ENCODE measurements at regions not wholly inside any gene's neighbourhood (a gene's known extent, or its start where the extent isn't known, plus 50 kb on each side); places are given as distances from the start of the nearest gene placed in this dataset.

GRCh38 chr9:1219284-1219683, 169.1 kb downstream of the DMRT2 start:
- H3K9me3 Mint-ChIP-seq, result no peaks in the 10 kb centered on the region
- no peaks in the 10 kb centered on the region for H3K36me3 Mint-ChIP-seq (ENCODE audit: low read depth)
- no peaks in the 10 kb centered on the region for H3K27me3 Mint-ChIP-seq (ENCODE audit: low read depth)
- no peaks in the 10 kb centered on the region for H3K4me1 Mint-ChIP-seq (ENCODE audit: low read depth)
- H3K4me3 Mint-ChIP-seq, result no peak overlapping the region
- no peak overlapping the region for H3K27ac Mint-ChIP-seq

- no peak overlapping the region for H3K27ac Mint-ChIP-seq
- no peaks in the 10 kb centered on the region for H3K4me1 Mint-ChIP-seq (ENCODE audit: low read depth)
- H3K4me3 Mint-ChIP-seq, result no peak overlapping the region
- no peaks in the 10 kb centered on the region for H3K9me3 Mint-ChIP-seq
- no peaks in the 10 kb centered on the region for H3K36me3 Mint-ChIP-seq (ENCODE audit: low read depth)
- no peaks in the 10 kb centered on the region for H3K27me3 Mint-ChIP-seq (ENCODE audit: low read depth)
These were observed 171.1 kb downstream of the DMRT2 start for GRCh38 chr9:1221298-1221697.

- no peaks in the 10 kb centered on the region for H3K27me3 Mint-ChIP-seq (ENCODE audit: low read depth)
- no peaks in the 10 kb centered on the region for H3K9me3 Mint-ChIP-seq
- H3K27ac Mint-ChIP-seq, result no peak overlapping the region
- H3K4me3 Mint-ChIP-seq, result no peak overlapping the region
- H3K4me1 Mint-ChIP-seq (ENCODE audit: low read depth), result no peaks in the 10 kb centered on the region
- H3K36me3 Mint-ChIP-seq (ENCODE audit: low read depth), result no peaks in the 10 kb centered on the region
These were observed 172.4 kb downstream of the DMRT2 start for GRCh38 chr9:1222511-1222910.

- no peaks in the 10 kb centered on the region for H3K4me1 Mint-ChIP-seq (ENCODE audit: low read depth)
These were observed 182.1 kb downstream of the DMRT2 start for GRCh38 chr9:1231998-1232919.

GRCh38 chr9:1233568-1233967, 183.4 kb downstream of the DMRT2 start:
- Mint-ChIP-seq H3K27me3 (ENCODE audit: low read depth) (no peaks in the 10 kb centered on the region), H3K4me3 (no peak overlapping the region), H3K36me3 (ENCODE audit: low read depth) (no peaks in the 10 kb centered on the region), H3K4me1 (ENCODE audit: low read depth) (no peaks in the 10 kb centered on the region), H3K27ac (no peak overlapping the region), H3K9me3 (no peaks in the 10 kb centered on the region)

More at GRCh38 chr9:1231998-1232919, 182.1 kb downstream of the DMRT2 start:
- H3K27me3 Mint-ChIP-seq (ENCODE audit: low read depth), result no peaks in the 10 kb centered on the region
- H3K9me3 Mint-ChIP-seq, result no peaks in the 10 kb centered on the region
- no peaks in the 10 kb centered on the region for H3K36me3 Mint-ChIP-seq (ENCODE audit: low read depth)
- no peak overlapping the region for H3K27ac Mint-ChIP-seq
- H3K4me3 Mint-ChIP-seq, result no peak overlapping the region

GRCh38 chr9:1235650-1236049, 185.5 kb downstream of the DMRT2 start:
- Mint-ChIP-seq H3K9me3 (no peaks in the 10 kb centered on the region), H3K36me3 (ENCODE audit: low read depth) (no peaks in the 10 kb centered on the region), H3K27me3 (ENCODE audit: low read depth) (no peaks in the 10 kb centered on the region), H3K4me1 (ENCODE audit: low read depth) (no peaks in the 10 kb centered on the region), H3K27ac (no peak overlapping the region), H3K4me3 (no peak overlapping the region)

- Mint-ChIP-seq H3K4me1 (ENCODE audit: low read depth) (no peaks in the 10 kb centered on the region), H3K27ac (no peak overlapping the region), H3K36me3 (ENCODE audit: low read depth) (no peaks in the 10 kb centered on the region), H3K4me3 (no peak overlapping the region), H3K9me3 (no peaks in the 10 kb centered on the region), H3K27me3 (ENCODE audit: low read depth) (no peaks in the 10 kb centered on the region)
These were observed 185.9 kb downstream of the DMRT2 start for GRCh38 chr9:1236061-1236460.

GRCh38 chr9:1238407-1238806, 188.2 kb downstream of the DMRT2 start:
- Mint-ChIP-seq H3K27ac (no peak overlapping the region), H3K36me3 (ENCODE audit: low read depth) (no peaks in the 10 kb centered on the region), H3K4me3 (no peak overlapping the region), H3K4me1 (ENCODE audit: low read depth) (no peaks in the 10 kb centered on the region), H3K27me3 (ENCODE audit: low read depth) (no peaks in the 10 kb centered on the region), H3K9me3 (no peaks in the 10 kb centered on the region)

- Mint-ChIP-seq H3K27me3 (ENCODE audit: low read depth) (no peaks in the 10 kb centered on the region), H3K36me3 (ENCODE audit: low read depth) (no peaks in the 10 kb centered on the region), H3K4me1 (ENCODE audit: low read depth) (no peaks in the 10 kb centered on the region), H3K27ac (no peak overlapping the region), H3K4me3 (no peak overlapping the region), H3K9me3 (no peaks in the 10 kb centered on the region)
These were observed 198.6 kb downstream of the DMRT2 start for GRCh38 chr9:1248743-1249142.

GRCh38 chr9:1253064-1253979, 203.2 kb downstream of the DMRT2 start:
- Mint-ChIP-seq H3K27ac (no peak overlapping the region), H3K27me3 (ENCODE audit: low read depth) (no peaks in the 10 kb centered on the region), H3K9me3 (no peaks in the 10 kb centered on the region), H3K4me1 (ENCODE audit: low read depth) (no peaks in the 10 kb centered on the region), H3K36me3 (ENCODE audit: low read depth) (no peaks in the 10 kb centered on the region), H3K4me3 (no peak overlapping the region)

GRCh38 chr9:1254071-1254470, 203.9 kb downstream of the DMRT2 start:
- Mint-ChIP-seq H3K9me3 (no peaks in the 10 kb centered on the region), H3K27ac (no peak overlapping the region), H3K27me3 (ENCODE audit: low read depth) (no peaks in the 10 kb centered on the region), H3K4me3 (no peak overlapping the region), H3K4me1 (ENCODE audit: low read depth) (no peaks in the 10 kb centered on the region), H3K36me3 (ENCODE audit: low read depth) (no peaks in the 10 kb centered on the region)

GRCh38 chr9:1256178-1256577, 206.0 kb downstream of the DMRT2 start:
- Mint-ChIP-seq H3K4me3 (no peak overlapping the region), H3K9me3 (no peaks in the 10 kb centered on the region), H3K36me3 (ENCODE audit: low read depth) (no peaks in the 10 kb centered on the region), H3K4me1 (ENCODE audit: low read depth) (no peaks in the 10 kb centered on the region), H3K27ac (no peak overlapping the region), H3K27me3 (ENCODE audit: low read depth) (no peaks in the 10 kb centered on the region)

GRCh38 chr9:1261266-1261665, 211.1 kb downstream of the DMRT2 start:
- H3K36me3 Mint-ChIP-seq (ENCODE audit: low read depth), result no peaks in the 10 kb centered on the region
- H3K4me3 Mint-ChIP-seq, result no peak overlapping the region
- no peak overlapping the region for H3K27ac Mint-ChIP-seq
- H3K4me1 Mint-ChIP-seq (ENCODE audit: low read depth), result no peaks in the 10 kb centered on the region
- H3K9me3 Mint-ChIP-seq, result no peaks in the 10 kb centered on the region
- no peaks in the 10 kb centered on the region for H3K27me3 Mint-ChIP-seq (ENCODE audit: low read depth)

- no peaks in the 10 kb centered on the region for H3K36me3 Mint-ChIP-seq (ENCODE audit: low read depth)
- H3K27me3 Mint-ChIP-seq (ENCODE audit: low read depth), result no peaks in the 10 kb centered on the region
- no peaks in the 10 kb centered on the region for H3K4me1 Mint-ChIP-seq (ENCODE audit: low read depth)
- no peak overlapping the region for H3K27ac Mint-ChIP-seq
- H3K4me3 Mint-ChIP-seq, result no peak overlapping the region
- no peaks in the 10 kb centered on the region for H3K9me3 Mint-ChIP-seq
These were observed 212.0 kb downstream of the DMRT2 start for GRCh38 chr9:1261879-1262766.

All from T-helper 1 cell treated with Interleukin-12 subunit alpha and Interleukin-12 subunit beta and Interleukin-4 antibody, amounts not matched to agents 30 μg/mL and 1 μg/mL, for 36 hours (primary cell).